GM12875 (cell line): ENCODE measurements at regions not wholly inside any gene's neighbourhood (a gene's known extent, or its start where the extent isn't known, plus 50 kb on each side); places are given as distances from the start of the nearest gene placed in this dataset.

Experiments
- H3K4me3 ChIP-seq: one replicate; pipeline ENCODE4 v1.5.1; 2011; ENCODE audit warnings: low read depth, low read length, control low read depth
- CTCF ChIP-seq: IDR thresholded peaks from 2 replicates; pipeline ENCODE4 v1.5.1; 2011; ENCODE audit warnings: low read depth, mild to moderate bottlenecking, control low read depth, inconsistent platforms, low read length, moderate library complexity, borderline replicate concordance; ENCODE audit not compliant: insufficient read depth

GRCh38 chr7:25855854-25856782 lies 295.9 kb upstream of the NFE2L3 start:
- peak overlapping the region; percentile 53 for H3K4me3 ChIP-seq
- TF ChIP-seq CTCF, result no peak

GRCh38 chr7:25857376-25858067 lies 294.5 kb upstream of the NFE2L3 start:
- no peak for TF ChIP-seq CTCF

GRCh38 chr7:25858200-25858524 lies 293.8 kb upstream of the NFE2L3 start:
- no peak for TF ChIP-seq CTCF
- no peak overlapping the region for H3K4me3 ChIP-seq

More at GRCh38 chr7:25857376-25858067, 294.5 kb upstream of the NFE2L3 start:
- H3K4me3 ChIP-seq, result peak overlapping the region; percentile 27

- TF ChIP-seq CTCF, result no peak
- no peak overlapping the region for H3K4me3 ChIP-seq
Measured at GRCh38 chr7:25858525-25859411, 293.2 kb upstream of the NFE2L3 start.

GRCh38 chr7:25859412-25860274 lies 292.4 kb upstream of the NFE2L3 start:
- H3K4me3 ChIP-seq, result no peak overlapping the region
- TF ChIP-seq CTCF, result no peak
